ENCODE measurements at regions not wholly inside any gene's neighbourhood (a gene's known extent, or its start where the extent isn't known, plus 50 kb on each side); places are given as distances from the start of the nearest gene placed in this dataset.
"Not testable (repeated sequence)": the region's sequence is repeated elsewhere in the genome, so short reads cannot be mapped to it uniquely, and the experiment has no call there.

- DNase-seq (ENCODE audit: low spot score) = no peak
These were observed 477.9 kb downstream of the ATP23 start for GRCh38 chr12:58419196-58419760.

GRCh38 chr12:58419905-58420304 lies 478.5 kb downstream of the ATP23 start:
- DNase-seq (ENCODE audit: low spot score) = no peak

GRCh38 chr12:58420503-58420902 lies 479.1 kb downstream of the ATP23 start:
- no peak for DNase-seq (ENCODE audit: low spot score)

- DNase-seq (ENCODE audit: low spot score) = no peak
These were observed 480.6 kb downstream of the ATP23 start for GRCh38 chr12:58421990-58422389.

- DNase-seq (ENCODE audit: low spot score) = peak; percentile 40
These were observed 483.5 kb downstream of the ATP23 start for GRCh38 chr12:58424735-58425392.

- peak; percentile 90 for DNase-seq (ENCODE audit: low spot score)
These were observed 484.4 kb downstream of the ATP23 start for GRCh38 chr12:58425481-58426392.

- not testable (repeated sequence) for DNase-seq (ENCODE audit: low spot score)
These were observed 485.1 kb downstream of the ATP23 start for GRCh38 chr12:58426437-58426836.

GRCh38 chr12:58433959-58434358 lies 486.3 kb downstream of the LRIG3 start:
- peak; percentile 37 for DNase-seq (ENCODE audit: low spot score)

GRCh38 chr12:58434726-58435125 lies 485.6 kb downstream of the LRIG3 start:
- no peak for DNase-seq (ENCODE audit: low spot score)

- DNase-seq (ENCODE audit: low spot score) = no peak
These were observed 484.7 kb downstream of the LRIG3 start for GRCh38 chr12:58435647-58436046.

- DNase-seq (ENCODE audit: low spot score) = no peak
These were observed 478.8 kb downstream of the LRIG3 start for GRCh38 chr12:58441483-58441882.

- DNase-seq (ENCODE audit: low spot score) = peak; percentile 60
These were observed 476.9 kb downstream of the LRIG3 start for GRCh38 chr12:58443273-58443980.

GRCh38 chr12:58443981-58444371 lies 476.3 kb downstream of the LRIG3 start:
- DNase-seq (ENCODE audit: low spot score) = no peak

- DNase-seq (ENCODE audit: low spot score) = no peak
These were observed 469.3 kb downstream of the LRIG3 start for GRCh38 chr12:58450868-58451482.

- no peak for DNase-seq (ENCODE audit: low spot score)
These were observed 467.8 kb downstream of the LRIG3 start for GRCh38 chr12:58452546-58452945.

GRCh38 chr12:58453306-58453705 lies 467.0 kb downstream of the LRIG3 start:
- DNase-seq (ENCODE audit: low spot score) = no peak

GRCh38 chr12:58455136-58455535 lies 465.2 kb downstream of the LRIG3 start:
- DNase-seq (ENCODE audit: low spot score) = no peak

- DNase-seq (ENCODE audit: low spot score) = peak; percentile 6
These were observed 462.2 kb downstream of the LRIG3 start for GRCh38 chr12:58458102-58458501.

GRCh38 chr12:58459191-58459590 lies 461.1 kb downstream of the LRIG3 start:
- no peak for DNase-seq (ENCODE audit: low spot score)

GRCh38 chr12:58463051-58463450 lies 457.3 kb downstream of the LRIG3 start:
- DNase-seq (ENCODE audit: low spot score) = no peak

GRCh38 chr12:58465418-58465817 lies 454.9 kb downstream of the LRIG3 start:
- DNase-seq (ENCODE audit: low spot score) = no peak

Data from HT-29 (cell line).